DMS79 treated with DMSO at 0.1 percent for 48 hours (cell line): ENCODE measurements at regions not wholly inside any gene's neighbourhood (a gene's known extent, or its start where the extent isn't known, plus 50 kb on each side); places are given as distances from the start of the nearest gene placed in this dataset.
"Not testable (repeated sequence)": the region's sequence is repeated elsewhere in the genome, so short reads cannot be mapped to it uniquely, and the experiment has no call there.

Experiments used
- DNase-seq: peaks from one replicate; lab custom pipeline; 2025; lab: John Stamatoyannopoulos, UW

GRCh38 chr16:66242672-66243071 is 123.8 kb upstream of the CDH5 start:
- DNase-seq = no peak

- not testable (repeated sequence) for DNase-seq
These were observed 124.3 kb upstream of the CDH5 start for GRCh38 chr16:66242206-66242605.

GRCh38 chr16:66240631-66241395 is 125.7 kb upstream of the CDH5 start:
- no peak for DNase-seq

- no peak for DNase-seq
These were observed 126.4 kb upstream of the CDH5 start for GRCh38 chr16:66240088-66240487.

- no peak for DNase-seq
These were observed 127.8 kb upstream of the CDH5 start for GRCh38 chr16:66238696-66239095.

GRCh38 chr16:66236301-66236700 is 130.2 kb upstream of the CDH5 start:
- DNase-seq = no peak

GRCh38 chr16:66231452-66232160 is 134.9 kb upstream of the CDH5 start:
- no peak for DNase-seq

- DNase-seq = no peak
These were observed 136.8 kb upstream of the CDH5 start for GRCh38 chr16:66229651-66230050.

GRCh38 chr16:66228792-66229191 is 137.7 kb upstream of the CDH5 start:
- DNase-seq = no peak

GRCh38 chr16:66227766-66228530 is 138.5 kb upstream of the CDH5 start:
- DNase-seq = no peak

GRCh38 chr16:66226762-66227161 is 139.7 kb upstream of the CDH5 start:
- DNase-seq = no peak

GRCh38 chr16:66225696-66226095 is 140.8 kb upstream of the CDH5 start:
- DNase-seq = no peak

- no peak for DNase-seq
These were observed 141.9 kb upstream of the CDH5 start for GRCh38 chr16:66224626-66225025.

- DNase-seq = no peak
These were observed 142.3 kb upstream of the CDH5 start for GRCh38 chr16:66224186-66224585.

- DNase-seq = no peak
These were observed 143.2 kb upstream of the CDH5 start for GRCh38 chr16:66223176-66223780.

GRCh38 chr16:66222756-66223155 is 143.7 kb upstream of the CDH5 start:
- DNase-seq = no peak

GRCh38 chr16:66220702-66221101 is 145.8 kb upstream of the CDH5 start:
- DNase-seq = no peak

GRCh38 chr16:66219491-66219890 is 147.0 kb upstream of the CDH5 start:
- DNase-seq = no peak

GRCh38 chr16:66212428-66212827 is 154.1 kb upstream of the CDH5 start:
- DNase-seq = no peak

- DNase-seq = no peak
These were observed 154.8 kb upstream of the CDH5 start for GRCh38 chr16:66211651-66212050.

GRCh38 chr16:66207883-66208265 is 158.6 kb upstream of the CDH5 start:
- DNase-seq = no peak

- DNase-seq = no peak
These were observed 159.2 kb upstream of the CDH5 start for GRCh38 chr16:66207139-66207882.
